ENCODE measurements at regions not wholly inside any gene's neighbourhood (a gene's known extent, or its start where the extent isn't known, plus 50 kb on each side); places are given as distances from the start of the nearest gene placed in this dataset.
"Not testable (repeated sequence)": the region's sequence is repeated elsewhere in the genome, so short reads cannot be mapped to it uniquely, and the experiment has no call there.

- DNase-seq = no peak
Observed at GRCh38 chr2:11075221-11075620, 80.0 kb upstream of the SLC66A3 start.

GRCh38 chr2:11077411-11077810, 77.9 kb upstream of the SLC66A3 start:
- no peak for DNase-seq

DNA sequence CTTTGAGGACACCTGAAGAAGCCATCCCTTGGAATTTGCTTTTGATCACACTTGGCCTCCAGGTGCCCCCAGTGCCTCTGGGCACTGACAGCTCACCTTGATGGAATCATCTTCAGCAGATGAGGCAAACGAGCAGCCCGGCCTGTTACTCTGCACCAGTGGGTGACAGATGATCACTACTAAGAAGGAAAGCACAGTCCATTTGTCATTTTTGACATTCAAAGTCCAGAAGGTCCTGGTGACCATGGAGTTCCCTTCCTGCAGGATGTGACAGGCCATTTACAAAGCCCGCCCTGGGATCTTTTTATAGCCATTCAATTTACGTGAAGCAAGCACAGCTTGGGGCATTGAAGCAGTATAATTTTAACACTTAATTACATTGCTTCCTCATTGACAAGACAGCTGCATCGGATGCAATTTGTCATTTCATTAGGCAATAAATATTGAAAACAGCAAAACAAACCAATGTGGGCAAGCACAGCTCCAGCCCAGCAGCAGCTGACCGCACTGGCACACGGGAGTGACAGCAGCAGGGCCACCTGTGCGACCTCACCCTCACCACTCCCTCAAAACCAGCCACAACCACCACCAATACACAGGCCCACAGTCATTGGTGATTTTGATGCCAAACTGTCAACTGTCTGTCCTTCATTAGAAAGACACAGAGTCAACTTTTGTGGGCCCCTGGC, 76.0 kb upstream of the SLC66A3 start:
- no peak for DNase-seq

- DNase-seq = peak; percentile 81
Observed at GRCh38 chr2:11080253-11081115, 74.8 kb upstream of the SLC66A3 start.

DNA sequence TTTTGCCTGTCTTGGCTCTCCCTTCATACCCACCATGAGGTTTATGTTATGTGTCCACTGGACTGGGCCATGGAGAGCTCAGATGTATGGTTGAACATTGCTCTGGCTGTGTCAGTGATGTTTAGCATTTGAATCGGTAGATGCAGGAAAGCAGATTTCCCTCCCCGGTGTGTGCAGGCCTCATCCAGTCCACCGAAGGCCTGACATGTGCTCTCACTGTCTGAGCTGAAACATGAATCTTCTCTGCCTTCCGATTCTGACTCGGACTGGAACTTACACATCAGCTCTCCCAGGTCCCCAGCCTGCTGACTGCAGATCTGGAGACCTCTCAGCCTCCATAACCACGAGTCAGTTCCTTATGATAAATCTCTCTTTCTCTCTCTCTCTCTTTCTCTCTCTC, 72.4 kb upstream of the SLC66A3 start:
- DNase-seq = no peak

DNA sequence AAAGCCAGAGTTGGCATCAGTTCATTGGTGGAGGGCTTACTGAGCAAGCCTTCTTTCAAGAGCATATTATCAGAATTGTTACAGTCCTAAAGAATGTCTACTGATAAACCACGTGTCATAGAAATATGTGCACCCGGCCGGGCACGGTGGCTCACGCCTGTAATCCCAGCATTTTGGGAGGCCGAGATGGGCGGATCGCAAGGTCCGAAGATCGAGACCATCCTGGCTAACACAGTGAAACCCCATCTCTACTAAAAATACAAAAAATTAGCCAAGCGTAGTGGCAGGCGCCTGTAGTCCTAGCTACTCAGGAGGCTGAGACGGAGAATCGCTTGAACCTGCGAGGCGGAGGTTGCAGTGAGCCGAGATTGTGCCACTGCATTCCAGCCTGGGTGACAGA, 66.4 kb upstream of the SLC66A3 start:
- not testable (repeated sequence) for DNase-seq

GRCh38 chr2:11090187-11090586, 65.1 kb upstream of the SLC66A3 start:
- DNase-seq = peak; percentile 50

GRCh38 chr2:11092701-11093335, 62.4 kb upstream of the SLC66A3 start:
- no peak for DNase-seq

- DNase-seq = no peak
Observed at GRCh38 chr2:11093467-11093866, 61.8 kb upstream of the SLC66A3 start.

GRCh38 chr2:11094021-11094810, 61.1 kb upstream of the SLC66A3 start:
- no peak for DNase-seq

DNA sequence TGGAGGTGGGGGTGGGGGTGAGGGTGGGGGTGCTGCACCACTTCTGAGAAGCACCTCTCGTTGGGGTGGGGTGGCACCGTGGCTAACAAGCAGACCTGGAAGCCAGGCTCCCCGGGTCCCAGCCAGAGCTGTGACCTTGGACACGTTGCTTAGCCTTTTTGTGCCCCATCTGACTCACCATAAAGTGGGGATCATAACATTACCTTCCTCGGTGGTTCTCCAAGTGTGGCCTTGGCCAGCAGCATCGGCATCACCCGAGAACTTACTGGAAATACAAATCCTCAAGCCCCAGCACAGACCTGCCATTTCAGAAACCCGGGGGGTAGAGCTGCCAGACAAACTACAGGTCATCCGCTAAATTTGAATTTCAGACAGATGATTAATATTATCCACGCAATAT, 58.7 kb upstream of the SLC66A3 start:
- DNase-seq = no peak

DNA sequence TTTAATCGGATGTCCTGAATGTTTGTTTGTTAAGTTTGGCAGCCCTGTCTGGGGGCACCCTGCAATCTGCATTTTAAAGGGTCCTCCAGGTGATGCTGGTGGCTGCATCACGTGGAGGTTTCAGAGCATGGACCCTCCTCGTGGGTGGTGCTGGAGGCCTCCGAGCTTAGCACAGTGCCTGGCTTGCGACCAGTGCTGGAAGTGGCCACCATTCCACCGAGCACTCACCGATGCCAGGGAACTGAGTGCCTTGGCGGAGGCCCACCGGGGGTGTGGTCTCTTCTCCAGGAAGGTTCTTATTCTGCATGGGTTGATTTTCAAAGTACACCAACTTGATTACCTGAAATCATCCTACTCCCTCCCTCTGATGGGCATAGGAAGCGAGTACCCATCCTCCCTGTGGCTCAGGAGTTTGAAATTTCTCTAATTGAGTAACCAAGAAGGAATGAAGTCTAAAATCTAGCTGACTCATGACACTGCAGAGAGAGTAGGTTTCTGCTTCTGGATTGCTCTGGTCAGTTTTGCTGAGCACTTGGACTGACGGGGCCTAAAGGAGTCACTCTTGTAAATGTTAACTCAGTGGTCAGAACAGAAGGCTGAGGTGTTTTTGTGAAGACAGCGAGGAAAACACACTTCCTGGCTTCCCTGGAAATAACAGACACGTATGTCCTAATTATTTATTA, 58.1 kb upstream of the SLC66A3 start:
- no peak for DNase-seq

DNA sequence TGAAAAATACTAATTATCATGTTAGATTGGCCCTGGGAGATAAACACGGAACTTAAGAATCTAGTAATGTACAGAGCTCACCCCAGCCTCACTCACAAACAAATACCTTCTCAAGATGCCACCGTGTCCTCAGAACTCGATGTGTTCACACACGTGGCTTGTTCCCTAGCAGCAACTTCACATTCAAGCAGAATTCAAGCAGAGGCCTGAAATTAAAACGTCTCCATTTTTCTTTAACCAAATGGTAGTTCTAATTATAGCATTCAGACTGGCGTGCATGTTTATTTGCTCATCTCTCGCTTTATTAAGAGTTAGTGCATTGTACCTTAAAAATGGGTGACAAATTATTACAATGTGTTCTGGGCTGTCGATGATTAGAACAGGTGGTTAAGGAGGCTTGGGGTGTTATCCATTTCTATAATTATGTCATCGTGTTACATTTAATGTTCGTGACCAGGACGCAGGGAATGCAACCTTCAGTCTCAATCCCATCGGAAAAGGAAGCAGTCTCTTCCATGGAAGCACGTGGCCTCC, 57.3 kb upstream of the SLC66A3 start:
- DNase-seq = no peak

DNA sequence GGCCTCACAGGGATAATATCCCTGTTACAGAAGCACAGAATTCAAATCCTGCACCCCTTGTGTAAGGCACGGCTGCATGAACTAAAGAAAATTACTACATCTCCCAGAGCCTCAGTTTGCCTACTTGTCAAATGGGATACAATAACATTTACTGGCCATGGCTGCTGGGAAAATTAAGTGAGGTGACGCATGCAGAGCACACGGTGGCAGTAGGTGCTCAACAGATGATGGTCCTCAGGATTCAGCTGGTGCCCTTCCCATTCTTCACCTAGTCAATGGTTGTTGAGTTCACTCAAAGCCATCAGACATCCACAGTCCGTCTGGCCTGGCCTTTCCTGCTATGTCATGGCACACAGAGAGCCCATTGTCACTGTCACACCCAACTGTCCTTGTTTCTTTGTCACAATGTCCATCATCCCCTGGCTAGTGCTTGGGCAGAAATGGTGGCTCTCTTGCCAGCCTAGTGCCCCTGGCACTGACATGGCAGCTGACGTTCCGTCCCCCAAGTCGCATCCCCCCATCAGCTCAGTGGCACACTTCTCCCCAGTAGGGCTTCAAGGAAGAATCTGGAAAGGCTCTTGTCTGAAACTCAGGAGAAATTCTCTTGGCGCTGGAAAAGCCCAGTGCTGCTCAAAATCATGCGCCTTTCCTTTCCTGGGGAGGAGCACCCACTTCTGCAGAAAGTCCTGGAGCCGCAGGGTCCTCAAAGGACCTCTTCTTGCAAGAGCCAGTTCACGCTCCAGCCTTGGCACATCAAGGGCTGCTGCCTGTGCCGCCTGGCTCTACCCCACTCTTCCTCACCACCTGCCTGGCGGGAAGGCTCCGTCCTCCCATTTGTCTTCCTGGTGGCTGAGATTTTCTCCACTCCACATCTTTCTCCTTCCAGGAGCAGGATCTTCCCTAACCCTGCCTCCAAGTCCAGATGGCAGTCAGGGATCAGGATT, 55.9 kb upstream of the SLC66A3 start:
- no peak for DNase-seq

GRCh38 chr2:11100130-11100529, 55.1 kb upstream of the SLC66A3 start:
- DNase-seq = no peak

DNA sequence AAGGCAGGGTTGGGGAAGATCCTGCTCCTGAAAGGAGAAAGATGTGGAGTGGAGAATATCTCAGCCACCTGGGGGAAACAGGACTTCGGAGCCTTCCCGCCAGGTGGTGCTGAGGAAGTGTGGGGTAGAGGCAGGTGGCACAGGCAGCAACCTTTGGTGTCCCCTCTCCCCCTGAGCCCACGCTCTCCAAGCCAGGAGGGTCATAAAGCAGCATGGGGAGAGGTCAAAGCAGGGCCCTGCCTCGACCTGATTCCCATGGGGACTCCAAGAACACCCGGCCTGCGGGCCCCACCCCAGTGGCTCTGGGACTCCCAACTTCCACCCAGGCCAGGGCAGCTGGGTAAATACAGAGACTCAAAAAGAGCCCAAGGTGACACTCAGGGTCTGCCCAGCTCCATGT, 54.3 kb upstream of the SLC66A3 start:
- DNase-seq = no peak

- no peak for DNase-seq
Observed at GRCh38 chr2:11101430-11101829, 53.8 kb upstream of the SLC66A3 start.

GRCh38 chr2:11102466-11102865, 52.8 kb upstream of the SLC66A3 start:
- no peak for DNase-seq

DNA sequence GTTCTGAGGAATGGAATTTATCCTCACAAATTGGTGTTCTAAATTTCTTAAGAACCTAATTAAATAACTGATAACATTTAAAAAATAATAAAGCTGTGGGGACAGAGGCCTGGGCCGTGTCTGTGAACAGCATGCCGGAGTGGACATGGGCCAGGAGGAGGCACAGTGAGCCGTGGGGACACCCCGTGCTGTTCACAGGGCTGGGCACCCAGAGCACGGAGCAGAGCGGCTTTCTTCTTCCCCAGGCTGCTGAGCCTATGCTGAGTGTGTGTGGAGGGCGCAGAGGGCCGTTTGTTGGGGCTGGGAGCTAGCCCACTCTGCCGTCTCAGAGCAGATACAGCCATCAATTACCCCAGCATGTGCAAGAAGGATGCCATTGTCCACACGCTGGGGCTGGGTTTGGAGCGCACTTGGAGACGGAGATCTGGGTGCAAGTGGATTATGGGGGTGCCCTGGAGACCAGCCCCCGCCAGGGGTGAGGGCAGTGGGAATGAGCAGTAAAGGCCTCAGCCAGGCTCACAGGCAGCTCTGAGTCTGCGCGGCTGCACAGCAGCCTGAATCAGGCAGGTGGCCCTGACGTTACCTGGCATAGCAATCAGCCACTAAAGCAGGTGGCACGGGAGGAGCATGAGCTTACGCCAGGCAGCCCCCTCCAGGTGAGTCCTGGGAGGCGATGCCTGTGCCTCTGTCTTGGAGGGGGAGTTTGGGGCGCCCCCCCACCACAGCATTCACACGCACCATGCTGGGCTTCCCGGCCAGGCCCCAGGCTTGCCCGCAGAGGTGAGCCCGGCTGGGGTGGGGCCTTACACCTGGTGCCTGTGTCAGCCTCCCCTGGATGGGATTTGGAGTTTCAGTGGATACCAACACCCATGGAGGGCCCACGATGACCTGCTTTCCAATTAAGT, 52.1 kb upstream of the SLC66A3 start:
- DNase-seq = no peak
